GM12878 (cell line): ENCODE measurements at regions not wholly inside any gene's neighbourhood (a gene's known extent, or its start where the extent isn't known, plus 50 kb on each side); places are given as distances from the start of the nearest gene placed in this dataset.

Experiments used
- ATAC-seq: fragments of 200-7000 bp; cut with Tn5 transposase; 3 replicates; pipeline ENCODE4 v1.9.1; 2020; ENCODE audit warnings: mild to moderate bottlenecking, moderate library complexity
- BruUV-seq: library from RNA; stranded (reverse); fragments of 400-500 nt; replicated peaks from 2 replicates; lab custom pipeline; 2021; lab: Mats Ljungman, UMichigan
- CTCF ChIA-PET: fragments of 300-600 bp; sonication (Branson Sonifier 250); formaldehyde crosslinking; extraction: SDS; loops from one replicate; lab custom pipeline; 2021; ENCODE audit warnings: inconsistent platforms; lab: Yijun Ruan, JAX
- POLR2A ChIA-PET: fragments of 350-600 bp; formaldehyde crosslinking; extraction: SDS; loops from one replicate; lab custom pipeline; 2021; ENCODE audit warnings: inconsistent platforms; lab: Charles Lee
- RAD21 ChIA-PET: fragments of 300-600 bp; sonication (Branson Sonifier 250); formaldehyde crosslinking; loops from one replicate; lab custom pipeline; 2023; ENCODE audit warnings: antibody characterized with exemption; ENCODE audit not compliant: unreplicated experiment; lab: Charles Lee
- SMC1A ChIA-PET: fragments of 300-600 bp; sonication (Branson Sonifier 250); formaldehyde crosslinking; loops from one replicate; lab custom pipeline; 2023; ENCODE audit not compliant: unreplicated experiment, uncharacterized antibody; lab: Charles Lee
- DNase-seq: peaks from one replicate; pipeline ENCODE4 v3.0.0-alpha.2; 2011; ENCODE audit warnings: low read depth, low spot score
- FAIRE-seq: peaks from 3 replicates; lab custom pipeline; 2011; peaks lifted over from hg19 to GRCh38; lab: Jason Lieb, UNC
- H2AFZ ChIP-seq: 2 replicates; pipeline ENCODE4 v1.6.0; 2011; ENCODE audit warnings: low read depth, low read length, control low read depth; ENCODE audit not compliant: control insufficient read depth
- H3K27ac ChIP-seq: 2 replicates; pipeline ENCODE4 v1.5.1; 2011; ENCODE audit warnings: control low read depth; ENCODE audit not compliant: control insufficient read depth, insufficient read depth
- H3K27me3 ChIP-seq, 2 experiments: replicated peaks in 1 of 2; 2 replicates each; pipeline versions ENCODE4 v1.6.0 to v1.6.1; 2011; ENCODE audit warnings: low read length in 1 of 2; ENCODE audit not compliant: control insufficient read depth in 2 of 2, insufficient read depth in 2 of 2
- H3K36me3 ChIP-seq, 2 experiments: 2 replicates each; pipeline ENCODE4 v1.5.1; 2011; ENCODE audit warnings: low read length in 1 of 2; ENCODE audit not compliant: control insufficient read depth in 2 of 2, insufficient read depth in 2 of 2
- H3K4me1 ChIP-seq: 2 replicates; pipeline ENCODE4 v1.6.1; 2011; ENCODE audit warnings: mild to moderate bottlenecking, low read length, moderate library complexity, mixed read lengths; ENCODE audit not compliant: control insufficient read depth, insufficient read depth
- H3K4me2 ChIP-seq: 2 replicates; pipeline ENCODE4 v1.6.0; 2011; ENCODE audit warnings: control low read depth; ENCODE audit not compliant: control insufficient read depth, insufficient read depth
- H3K4me3 ChIP-seq: fragments of 200-600 bp; sonication (generic); 2 replicates; pipeline ENCODE4 v1.5.1; 2016
- H3K79me2 ChIP-seq: 2 replicates; pipeline ENCODE4 v1.6.0; 2011; ENCODE audit warnings: low read length; ENCODE audit not compliant: control insufficient read depth, insufficient read depth
- H3K9ac ChIP-seq: 2 replicates; pipeline ENCODE4 v1.8.0; 2011; ENCODE audit warnings: low read length, control low read depth, mixed read lengths; ENCODE audit not compliant: control insufficient read depth, insufficient read depth
- H3K9me3 ChIP-seq: replicated peaks from 3 replicates; pipeline ENCODE4 v1.5.1; 2011; ENCODE audit warnings: mild to moderate bottlenecking, low read length; ENCODE audit not compliant: control insufficient read depth, insufficient read depth
- H4K20me1 ChIP-seq: 2 replicates; pipeline ENCODE4 v1.6.0; 2011; ENCODE audit not compliant: control insufficient read depth, insufficient read depth
- CEBPB ChIP-seq, 2 experiments: fragments of 150-350 bp in 1 of 2; IDR thresholded peaks; 2 replicates each; pipeline ENCODE4 v1.6.1; 2012 to 2014; ENCODE audit warnings: low read depth in 2 of 2, low read length in 2 of 2, borderline replicate concordance in 1 of 2, inconsistent platforms in 1 of 2
- EP300 ChIP-seq, 2 experiments: fragments of 150-350 bp in 1 of 2; IDR thresholded peaks; 2 replicates each; pipeline ENCODE4 v1.6.1; 2011 to 2012; ENCODE audit warnings: low read depth in 2 of 2, low read length in 2 of 2, borderline replicate concordance in 1 of 2, improper control_type of control experiment in 1 of 2, inconsistent platforms in 1 of 2; ENCODE audit not compliant: control insufficient read depth in 1 of 2
- ETV6 ChIP-seq, 2 experiments: fragments of 450-650 bp in 1 of 2; IDR thresholded peaks in 1 of 2; conservative IDR thresholded peaks in 1 of 2; 2 replicates each; pipeline ENCODE4 v1.6.1; 2014; ENCODE audit warnings: antibody characterized with exemption in 1 of 2, borderline replicate concordance in 1 of 2, low read depth in 1 of 2, mild to moderate bottlenecking in 1 of 2, moderate library complexity in 1 of 2
- HDAC6 ChIP-seq: fragments of 200-600 bp; sonication (generic); IDR thresholded peaks from one replicate; pipeline ENCODE4 v1.8.0; 2017; ENCODE audit warnings: antibody characterized with exemption; ENCODE audit not compliant: unreplicated experiment
- NFYA ChIP-seq: IDR thresholded peaks from 2 replicates; pipeline ENCODE4 v1.6.1; 2011; ENCODE audit warnings: low read depth, mild to moderate bottlenecking, low read length, improper control_type of control experiment, borderline replicate concordance
- SP1 ChIP-seq: IDR thresholded peaks from one replicate; pipeline ENCODE4 v1.6.1; 2011; ENCODE audit warnings: low read depth, low read length
- SPI1 ChIP-seq: IDR thresholded peaks from 2 replicates; pipeline ENCODE4 v1.6.1; 2011; ENCODE audit warnings: low read depth, mild to moderate bottlenecking, low read length, moderate library complexity, borderline replicate concordance; ENCODE audit not compliant: insufficient read depth
- SREBF2 ChIP-seq: IDR thresholded peaks from 2 replicates; pipeline ENCODE4 v1.6.1; 2012; ENCODE audit warnings: mild to moderate bottlenecking, low read length
- STAT3 ChIP-seq: IDR thresholded peaks from 2 replicates; pipeline ENCODE4 v1.6.1; 2011; ENCODE audit warnings: low read depth, low read length, improper control_type of control experiment
- ZNF217 ChIP-seq: fragments of 450-650 bp; IDR thresholded peaks from 2 replicates; pipeline ENCODE4 v1.6.1; 2017; ENCODE audit warnings: antibody characterized with exemption, mild to moderate bottlenecking
- WGBS: methylation state at CpG from one replicate; pipeline ENCODE4 v1.1.6; 2016; ENCODE audit warnings: low lambda C conversion rate; ENCODE audit not compliant: insufficient replicate concordance, insufficient coverage; ENCODE audit errors: missing lambda C conversion rate; 5-methylcytosine and 5-hydroxymethylcytosine counted together
- in situ Hi-C: fragments of 300-500 bp; cut with MboI; formaldehyde crosslinking; loops from 9 replicates; pipeline ENCODE4 v1.14.3; 2018; ENCODE audit warnings: mixed read lengths
- intact Hi-C: fragments of 100-400 bp; cut with micrococcal nuclease; formaldehyde crosslinking; loops from one replicate; pipeline ENCODE4 v1.14.2; 2022; ENCODE audit not compliant: unreplicated experiment
- TF ChIP-seq, protein P1 (sequence below): fragments of 150-350 bp; IDR thresholded peaks from 2 replicates; pipeline ENCODE4 v1.6.1; 2014; ENCODE audit warnings: mild to moderate bottlenecking, low read depth, low read length
- TF ChIP-seq, protein P2 (sequence below): IDR thresholded peaks from 2 replicates; pipeline ENCODE4 v1.6.1; 2012; ENCODE audit warnings: low read depth, low read length, improper control_type of control experiment
- TF ChIP-seq, protein P3 (sequence below), 3 experiments: IDR thresholded peaks in 2 of 3; conservative IDR thresholded peaks in 1 of 3; 2 replicates each; pipeline ENCODE4 v1.5.1; 2011; ENCODE audit warnings: low read depth in 3 of 3, low read length in 3 of 3, mild to moderate bottlenecking in 3 of 3, control low read depth in 2 of 3, moderate library complexity in 2 of 3, inconsistent platforms in 1 of 3, mixed read lengths in 1 of 3; ENCODE audit not compliant: control insufficient read depth in 2 of 3, insufficient read depth in 1 of 3; ENCODE audit errors: extremely low read depth in 1 of 3

DNA sequence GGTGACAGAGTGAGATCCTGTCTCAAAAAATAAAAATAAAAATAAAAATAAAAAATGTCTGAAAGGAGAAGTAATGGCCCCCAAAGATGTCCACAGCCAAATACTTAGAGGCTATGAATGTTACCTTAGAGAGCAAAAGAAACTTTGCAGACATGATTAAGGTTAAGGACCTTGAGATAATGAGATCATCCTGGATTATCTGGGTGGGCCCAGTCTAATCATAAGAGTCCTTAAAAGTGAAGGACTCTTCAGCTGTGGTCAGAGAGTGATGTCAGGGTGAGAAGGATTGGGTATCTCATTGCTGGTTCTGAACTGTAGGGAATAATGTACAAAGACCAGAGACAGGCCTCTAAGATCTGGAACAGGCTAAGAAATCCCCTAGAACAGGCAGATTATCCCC is 84.9 kb upstream of the POU1F1 start:
- FAIRE-seq, result no peak
- Histone ChIP-seq H3K36me3 (no peaks in the 10 kb centered on the region), H2AFZ (no peak overlapping the region), H3K4me3 (no peak overlapping the region), H3K27ac (no peak overlapping the region)
- CTCF ChIA-PET, result interaction anchor here (1.0 to 2.2 kb wide), 3 partner anchors 11 to 63 kb away, joined by 3 to 17 read pairs (median 4); no protein-coding TSS in a partner anchor
- intact Hi-C loops, result no loop called here
- no peak for TF ChIP-seq SP1
- TF ChIP-seq, protein P1, sequence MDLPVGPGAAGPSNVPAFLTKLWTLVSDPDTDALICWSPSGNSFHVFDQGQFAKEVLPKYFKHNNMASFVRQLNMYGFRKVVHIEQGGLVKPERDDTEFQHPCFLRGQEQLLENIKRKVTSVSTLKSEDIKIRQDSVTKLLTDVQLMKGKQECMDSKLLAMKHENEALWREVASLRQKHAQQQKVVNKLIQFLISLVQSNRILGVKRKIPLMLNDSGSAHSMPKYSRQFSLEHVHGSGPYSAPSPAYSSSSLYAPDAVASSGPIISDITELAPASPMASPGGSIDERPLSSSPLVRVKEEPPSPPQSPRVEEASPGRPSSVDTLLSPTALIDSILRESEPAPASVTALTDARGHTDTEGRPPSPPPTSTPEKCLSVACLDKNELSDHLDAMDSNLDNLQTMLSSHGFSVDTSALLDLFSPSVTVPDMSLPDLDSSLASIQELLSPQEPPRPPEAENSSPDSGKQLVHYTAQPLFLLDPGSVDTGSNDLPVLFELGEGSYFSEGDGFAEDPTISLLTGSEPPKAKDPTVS, result no peak
- TF ChIP-seq, all 136 proteins: peak for 0
- Histone ChIP-seq H3K27me3 (no peaks in the 10 kb centered on the region), H4K20me1 (no peaks in the 10 kb centered on the region), H3K9ac (no peak overlapping the region), H3K79me2 (no peaks in the 10 kb centered on the region), H3K4me2 (no peak overlapping the region), H3K4me1 (no peaks in the 10 kb centered on the region), H3K9me3 (no peaks in the 10 kb centered on the region)
- no TSS peak for BruUV-seq
- ChIA-PET POLR2A (no interaction called here), SMC1A (interaction anchor here (1.3 kb wide), 1 partner anchor 10 kb away, joined by 5 read pairs; no protein-coding TSS in a partner anchor), RAD21 (interaction anchor here (1.1 kb wide), 1 partner anchor 644 kb away, joined by 3 read pairs; no protein-coding TSS in a partner anchor)
- in situ Hi-C loops, result no loop called here
- ATAC-seq, result no peak
- no peak for DNase-seq

DNA sequence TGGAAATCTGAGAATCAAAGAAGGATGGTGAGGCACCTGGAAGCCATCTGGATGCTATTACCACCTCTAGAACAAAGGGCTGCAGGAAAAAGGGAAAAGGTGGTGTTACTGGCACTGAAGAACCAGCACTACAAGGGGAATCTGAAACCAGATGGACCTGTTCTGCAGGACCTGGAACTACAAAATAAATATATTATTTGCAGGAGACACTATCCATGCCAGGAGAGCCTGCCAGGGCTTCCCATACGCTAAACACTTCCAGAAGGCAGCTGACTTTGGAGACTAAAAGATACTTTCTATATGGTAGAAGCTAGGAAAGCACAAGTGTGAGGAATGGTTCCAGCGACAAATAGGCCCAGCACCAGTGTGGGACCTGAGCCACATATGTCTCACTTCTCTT is 83.4 kb upstream of the POU1F1 start:
- H3K4me2 ChIP-seq, result no peak overlapping the region
- H4K20me1 ChIP-seq, result no peaks in the 10 kb centered on the region
- no peak overlapping the region for H3K4me3 ChIP-seq
- no peaks in the 10 kb centered on the region for H3K79me2 ChIP-seq
- intact Hi-C loops, result no loop called here
- ChIA-PET POLR2A (no interaction called here), CTCF (no interaction called here), SMC1A (no interaction called here), RAD21 (no interaction called here)
- H3K27me3 ChIP-seq, result no peaks in the 10 kb centered on the region
- ATAC-seq (no peak), DNase-seq (no peak), FAIRE-seq (no peak)
- no peaks in the 10 kb centered on the region for H3K9me3 ChIP-seq
- no peak overlapping the region for H3K27ac ChIP-seq
- no TSS peak for BruUV-seq
- H2AFZ ChIP-seq, result no peak overlapping the region
- no peak overlapping the region for H3K9ac ChIP-seq
- WGBS, result 26% methylated on average over 2 of the region's 2 CpGs
- in situ Hi-C loops, result no loop called here
- H3K4me1 ChIP-seq, result no peaks in the 10 kb centered on the region
- no peaks in the 10 kb centered on the region for H3K36me3 ChIP-seq
- TF ChIP-seq CEBPB (IDR thresholded peaks at IDR 0.05; ENCODE audit: borderline replicate concordance in 1 of 2, low read depth in 2 of 2, low read length in 2 of 2) (no peak), STAT3 (no peak), ETV6 (conservative IDR thresholded peaks at IDR 0.05 in 1 of 2, IDR thresholded peaks at IDR 0.05 in 1 of 2; ENCODE audit: borderline replicate concordance in 1 of 2, low read depth in 1 of 2) (no peak), EP300 (IDR thresholded peaks at IDR 0.05; ENCODE audit: borderline replicate concordance in 1 of 2, control insufficient read depth in 1 of 2, low read depth in 2 of 2, low read length in 2 of 2) (no peak), ZNF217 (no peak), SPI1 (no peak), NFYA (no peak), HDAC6 (no peak), SREBF2 (no peak)
- TF ChIP-seq, protein P2, sequence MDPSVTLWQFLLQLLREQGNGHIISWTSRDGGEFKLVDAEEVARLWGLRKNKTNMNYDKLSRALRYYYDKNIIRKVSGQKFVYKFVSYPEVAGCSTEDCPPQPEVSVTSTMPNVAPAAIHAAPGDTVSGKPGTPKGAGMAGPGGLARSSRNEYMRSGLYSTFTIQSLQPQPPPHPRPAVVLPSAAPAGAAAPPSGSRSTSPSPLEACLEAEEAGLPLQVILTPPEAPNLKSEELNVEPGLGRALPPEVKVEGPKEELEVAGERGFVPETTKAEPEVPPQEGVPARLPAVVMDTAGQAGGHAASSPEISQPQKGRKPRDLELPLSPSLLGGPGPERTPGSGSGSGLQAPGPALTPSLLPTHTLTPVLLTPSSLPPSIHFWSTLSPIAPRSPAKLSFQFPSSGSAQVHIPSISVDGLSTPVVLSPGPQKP, result no peak
- TF ChIP-seq, protein P3, sequence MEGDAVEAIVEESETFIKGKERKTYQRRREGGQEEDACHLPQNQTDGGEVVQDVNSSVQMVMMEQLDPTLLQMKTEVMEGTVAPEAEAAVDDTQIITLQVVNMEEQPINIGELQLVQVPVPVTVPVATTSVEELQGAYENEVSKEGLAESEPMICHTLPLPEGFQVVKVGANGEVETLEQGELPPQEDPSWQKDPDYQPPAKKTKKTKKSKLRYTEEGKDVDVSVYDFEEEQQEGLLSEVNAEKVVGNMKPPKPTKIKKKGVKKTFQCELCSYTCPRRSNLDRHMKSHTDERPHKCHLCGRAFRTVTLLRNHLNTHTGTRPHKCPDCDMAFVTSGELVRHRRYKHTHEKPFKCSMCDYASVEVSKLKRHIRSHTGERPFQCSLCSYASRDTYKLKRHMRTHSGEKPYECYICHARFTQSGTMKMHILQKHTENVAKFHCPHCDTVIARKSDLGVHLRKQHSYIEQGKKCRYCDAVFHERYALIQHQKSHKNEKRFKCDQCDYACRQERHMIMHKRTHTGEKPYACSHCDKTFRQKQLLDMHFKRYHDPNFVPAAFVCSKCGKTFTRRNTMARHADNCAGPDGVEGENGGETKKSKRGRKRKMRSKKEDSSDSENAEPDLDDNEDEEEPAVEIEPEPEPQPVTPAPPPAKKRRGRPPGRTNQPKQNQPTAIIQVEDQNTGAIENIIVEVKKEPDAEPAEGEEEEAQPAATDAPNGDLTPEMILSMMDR (IDR thresholded peaks at IDR 0.05 in 2 of 3, conservative IDR thresholded peaks at IDR 0.05 in 1 of 3; ENCODE audit: control insufficient read depth in 2 of 3, extremely low read depth in 1 of 3, insufficient read depth in 1 of 3, low read depth in 3 of 3, low read length in 3 of 3), result no peak
